GM12878 (cell line): ENCODE measurements at regions not wholly inside any gene's neighbourhood (a gene's known extent, or its start where the extent isn't known, plus 50 kb on each side); places are given as distances from the start of the nearest gene placed in this dataset.

Source experiments
- CHD2 ChIP-seq: IDR thresholded peaks from 2 replicates; pipeline ENCODE4 v1.6.1; 2011; ENCODE audit warnings: low read depth, low read length, improper control_type of control experiment, borderline replicate concordance
- CREB1 ChIP-seq: IDR thresholded peaks from 2 replicates; pipeline ENCODE4 v1.6.1; 2012; ENCODE audit warnings: low read depth, mild to moderate bottlenecking, inconsistent platforms
- ESRRA ChIP-seq: IDR thresholded peaks from 2 replicates; pipeline ENCODE4 v1.6.1; 2012; ENCODE audit warnings: mild to moderate bottlenecking, low read length, improper control_type of control experiment
- IKZF2 ChIP-seq, 2 experiments: fragments of 450-650 bp; IDR thresholded peaks; 2 replicates each; pipeline ENCODE4 v1.6.1; 2017; ENCODE audit warnings: mild to moderate bottlenecking in 2 of 2, moderate library complexity in 2 of 2
- PAX8 ChIP-seq: fragments of 450-650 bp; IDR thresholded peaks from 2 replicates; pipeline ENCODE4 v1.6.1; 2017; ENCODE audit warnings: mild to moderate bottlenecking, moderate library complexity
- RFX5 ChIP-seq: IDR thresholded peaks from 2 replicates; pipeline ENCODE4 v1.6.1; 2011; ENCODE audit warnings: low read depth, low read length, improper control_type of control experiment
- SMC3 ChIP-seq: IDR thresholded peaks from 2 replicates; pipeline ENCODE4 v1.6.1; 2011; ENCODE audit warnings: low read length, improper control_type of control experiment, borderline replicate concordance
- SPI1 ChIP-seq: IDR thresholded peaks from 2 replicates; pipeline ENCODE4 v1.6.1; 2011; ENCODE audit warnings: low read depth, mild to moderate bottlenecking, low read length, moderate library complexity, borderline replicate concordance; ENCODE audit not compliant: insufficient read depth
- TF ChIP-seq, protein P1 (sequence below), 3 experiments: IDR thresholded peaks in 2 of 3; conservative IDR thresholded peaks in 1 of 3; 2 replicates each; pipeline ENCODE4 v1.5.1; 2011; ENCODE audit warnings: low read depth in 3 of 3, low read length in 3 of 3, mild to moderate bottlenecking in 3 of 3, control low read depth in 2 of 3, moderate library complexity in 2 of 3, inconsistent platforms in 1 of 3, mixed read lengths in 1 of 3; ENCODE audit not compliant: control insufficient read depth in 2 of 3, insufficient read depth in 1 of 3; ENCODE audit errors: extremely low read depth in 1 of 3
- TF ChIP-seq, protein P2 (sequence below): fragments of 450-650 bp; IDR thresholded peaks from 2 replicates; pipeline ENCODE4 v1.6.1; 2017; ENCODE audit warnings: mild to moderate bottlenecking
- TF ChIP-seq, protein P3 (sequence below): IDR thresholded peaks from 2 replicates; pipeline ENCODE4 v1.6.1; 2012; ENCODE audit warnings: improper control_type of control experiment, low read depth, low read length; ENCODE audit not compliant: insufficient replicate concordance
- TF ChIP-seq, protein P4 (sequence below): fragments of 450-650 bp; IDR thresholded peaks from 2 replicates; pipeline ENCODE4 v1.6.1; 2014; ENCODE audit warnings: mild to moderate bottlenecking
- TF ChIP-seq, protein P5 (sequence below): fragments of 450-650 bp; formaldehyde crosslinking; IDR thresholded peaks from 2 replicates; pipeline ENCODE4 v1.4.0; 2022; ENCODE audit warnings: mild to moderate bottlenecking, moderate library complexity

DNA sequence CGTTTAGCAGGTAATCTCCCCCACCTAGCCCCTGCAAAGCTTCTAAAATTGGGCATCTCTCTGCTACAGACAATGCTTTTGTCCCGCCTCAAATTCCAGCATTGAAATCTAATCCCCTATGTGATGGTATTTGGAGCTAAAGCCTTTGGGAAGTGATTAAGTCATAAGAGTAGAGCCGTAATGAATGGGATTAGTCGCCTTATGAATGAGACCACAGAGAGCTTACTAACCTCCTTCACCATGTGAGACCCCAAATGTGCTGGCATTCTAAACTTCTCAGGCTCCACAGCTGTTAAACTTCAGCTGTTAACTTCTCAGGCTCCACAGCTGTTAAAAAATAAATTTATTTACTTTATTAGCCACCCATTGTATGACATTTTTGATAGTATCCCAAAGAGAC lies 374.2 kb upstream of the BCHE start:
- no peak for TF ChIP-seq SMC3
- TF ChIP-seq, protein P1, sequence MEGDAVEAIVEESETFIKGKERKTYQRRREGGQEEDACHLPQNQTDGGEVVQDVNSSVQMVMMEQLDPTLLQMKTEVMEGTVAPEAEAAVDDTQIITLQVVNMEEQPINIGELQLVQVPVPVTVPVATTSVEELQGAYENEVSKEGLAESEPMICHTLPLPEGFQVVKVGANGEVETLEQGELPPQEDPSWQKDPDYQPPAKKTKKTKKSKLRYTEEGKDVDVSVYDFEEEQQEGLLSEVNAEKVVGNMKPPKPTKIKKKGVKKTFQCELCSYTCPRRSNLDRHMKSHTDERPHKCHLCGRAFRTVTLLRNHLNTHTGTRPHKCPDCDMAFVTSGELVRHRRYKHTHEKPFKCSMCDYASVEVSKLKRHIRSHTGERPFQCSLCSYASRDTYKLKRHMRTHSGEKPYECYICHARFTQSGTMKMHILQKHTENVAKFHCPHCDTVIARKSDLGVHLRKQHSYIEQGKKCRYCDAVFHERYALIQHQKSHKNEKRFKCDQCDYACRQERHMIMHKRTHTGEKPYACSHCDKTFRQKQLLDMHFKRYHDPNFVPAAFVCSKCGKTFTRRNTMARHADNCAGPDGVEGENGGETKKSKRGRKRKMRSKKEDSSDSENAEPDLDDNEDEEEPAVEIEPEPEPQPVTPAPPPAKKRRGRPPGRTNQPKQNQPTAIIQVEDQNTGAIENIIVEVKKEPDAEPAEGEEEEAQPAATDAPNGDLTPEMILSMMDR (IDR thresholded peaks at IDR 0.05 in 2 of 3, conservative IDR thresholded peaks at IDR 0.05 in 1 of 3; ENCODE audit: control insufficient read depth in 2 of 3, extremely low read depth in 1 of 3, insufficient read depth in 1 of 3, low read depth in 3 of 3, low read length in 3 of 3) = no peak
- no peak for TF ChIP-seq ESRRA
- TF ChIP-seq, protein P2, sequence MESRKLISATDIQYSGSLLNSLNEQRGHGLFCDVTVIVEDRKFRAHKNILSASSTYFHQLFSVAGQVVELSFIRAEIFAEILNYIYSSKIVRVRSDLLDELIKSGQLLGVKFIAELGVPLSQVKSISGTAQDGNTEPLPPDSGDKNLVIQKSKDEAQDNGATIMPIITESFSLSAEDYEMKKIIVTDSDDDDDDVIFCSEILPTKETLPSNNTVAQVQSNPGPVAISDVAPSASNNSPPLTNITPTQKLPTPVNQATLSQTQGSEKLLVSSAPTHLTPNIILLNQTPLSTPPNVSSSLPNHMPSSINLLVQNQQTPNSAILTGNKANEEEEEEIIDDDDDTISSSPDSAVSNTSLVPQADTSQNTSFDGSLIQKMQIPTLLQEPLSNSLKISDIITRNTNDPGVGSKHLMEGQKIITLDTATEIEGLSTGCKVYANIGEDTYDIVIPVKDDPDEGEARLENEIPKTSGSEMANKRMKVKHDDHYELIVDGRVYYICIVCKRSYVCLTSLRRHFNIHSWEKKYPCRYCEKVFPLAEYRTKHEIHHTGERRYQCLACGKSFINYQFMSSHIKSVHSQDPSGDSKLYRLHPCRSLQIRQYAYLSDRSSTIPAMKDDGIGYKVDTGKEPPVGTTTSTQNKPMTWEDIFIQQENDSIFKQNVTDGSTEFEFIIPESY = no peak
- TF ChIP-seq, protein P3, sequence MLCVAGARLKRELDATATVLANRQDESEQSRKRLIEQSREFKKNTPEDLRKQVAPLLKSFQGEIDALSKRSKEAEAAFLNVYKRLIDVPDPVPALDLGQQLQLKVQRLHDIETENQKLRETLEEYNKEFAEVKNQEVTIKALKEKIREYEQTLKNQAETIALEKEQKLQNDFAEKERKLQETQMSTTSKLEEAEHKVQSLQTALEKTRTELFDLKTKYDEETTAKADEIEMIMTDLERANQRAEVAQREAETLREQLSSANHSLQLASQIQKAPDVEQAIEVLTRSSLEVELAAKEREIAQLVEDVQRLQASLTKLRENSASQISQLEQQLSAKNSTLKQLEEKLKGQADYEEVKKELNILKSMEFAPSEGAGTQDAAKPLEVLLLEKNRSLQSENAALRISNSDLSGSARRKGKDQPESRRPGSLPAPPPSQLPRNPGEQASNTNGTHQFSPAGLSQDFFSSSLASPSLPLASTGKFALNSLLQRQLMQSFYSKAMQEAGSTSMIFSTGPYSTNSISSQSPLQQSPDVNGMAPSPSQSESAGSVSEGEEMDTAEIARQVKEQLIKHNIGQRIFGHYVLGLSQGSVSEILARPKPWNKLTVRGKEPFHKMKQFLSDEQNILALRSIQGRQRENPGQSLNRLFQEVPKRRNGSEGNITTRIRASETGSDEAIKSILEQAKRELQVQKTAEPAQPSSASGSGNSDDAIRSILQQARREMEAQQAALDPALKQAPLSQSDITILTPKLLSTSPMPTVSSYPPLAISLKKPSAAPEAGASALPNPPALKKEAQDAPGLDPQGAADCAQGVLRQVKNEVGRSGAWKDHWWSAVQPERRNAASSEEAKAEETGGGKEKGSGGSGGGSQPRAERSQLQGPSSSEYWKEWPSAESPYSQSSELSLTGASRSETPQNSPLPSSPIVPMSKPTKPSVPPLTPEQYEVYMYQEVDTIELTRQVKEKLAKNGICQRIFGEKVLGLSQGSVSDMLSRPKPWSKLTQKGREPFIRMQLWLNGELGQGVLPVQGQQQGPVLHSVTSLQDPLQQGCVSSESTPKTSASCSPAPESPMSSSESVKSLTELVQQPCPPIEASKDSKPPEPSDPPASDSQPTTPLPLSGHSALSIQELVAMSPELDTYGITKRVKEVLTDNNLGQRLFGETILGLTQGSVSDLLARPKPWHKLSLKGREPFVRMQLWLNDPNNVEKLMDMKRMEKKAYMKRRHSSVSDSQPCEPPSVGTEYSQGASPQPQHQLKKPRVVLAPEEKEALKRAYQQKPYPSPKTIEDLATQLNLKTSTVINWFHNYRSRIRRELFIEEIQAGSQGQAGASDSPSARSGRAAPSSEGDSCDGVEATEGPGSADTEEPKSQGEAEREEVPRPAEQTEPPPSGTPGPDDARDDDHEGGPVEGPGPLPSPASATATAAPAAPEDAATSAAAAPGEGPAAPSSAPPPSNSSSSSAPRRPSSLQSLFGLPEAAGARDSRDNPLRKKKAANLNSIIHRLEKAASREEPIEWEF = no peak
- TF ChIP-seq RFX5 = no peak
- no peak for TF ChIP-seq IKZF2 (IDR thresholded peaks at IDR 0.05)
- no peak for TF ChIP-seq CHD2
- TF ChIP-seq, protein P4, sequence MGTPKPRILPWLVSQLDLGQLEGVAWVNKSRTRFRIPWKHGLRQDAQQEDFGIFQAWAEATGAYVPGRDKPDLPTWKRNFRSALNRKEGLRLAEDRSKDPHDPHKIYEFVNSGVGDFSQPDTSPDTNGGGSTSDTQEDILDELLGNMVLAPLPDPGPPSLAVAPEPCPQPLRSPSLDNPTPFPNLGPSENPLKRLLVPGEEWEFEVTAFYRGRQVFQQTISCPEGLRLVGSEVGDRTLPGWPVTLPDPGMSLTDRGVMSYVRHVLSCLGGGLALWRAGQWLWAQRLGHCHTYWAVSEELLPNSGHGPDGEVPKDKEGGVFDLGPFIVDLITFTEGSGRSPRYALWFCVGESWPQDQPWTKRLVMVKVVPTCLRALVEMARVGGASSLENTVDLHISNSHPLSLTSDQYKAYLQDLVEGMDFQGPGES = no peak
- no peak for TF ChIP-seq CREB1
- TF ChIP-seq SPI1 = no peak
- TF ChIP-seq, protein P5, sequence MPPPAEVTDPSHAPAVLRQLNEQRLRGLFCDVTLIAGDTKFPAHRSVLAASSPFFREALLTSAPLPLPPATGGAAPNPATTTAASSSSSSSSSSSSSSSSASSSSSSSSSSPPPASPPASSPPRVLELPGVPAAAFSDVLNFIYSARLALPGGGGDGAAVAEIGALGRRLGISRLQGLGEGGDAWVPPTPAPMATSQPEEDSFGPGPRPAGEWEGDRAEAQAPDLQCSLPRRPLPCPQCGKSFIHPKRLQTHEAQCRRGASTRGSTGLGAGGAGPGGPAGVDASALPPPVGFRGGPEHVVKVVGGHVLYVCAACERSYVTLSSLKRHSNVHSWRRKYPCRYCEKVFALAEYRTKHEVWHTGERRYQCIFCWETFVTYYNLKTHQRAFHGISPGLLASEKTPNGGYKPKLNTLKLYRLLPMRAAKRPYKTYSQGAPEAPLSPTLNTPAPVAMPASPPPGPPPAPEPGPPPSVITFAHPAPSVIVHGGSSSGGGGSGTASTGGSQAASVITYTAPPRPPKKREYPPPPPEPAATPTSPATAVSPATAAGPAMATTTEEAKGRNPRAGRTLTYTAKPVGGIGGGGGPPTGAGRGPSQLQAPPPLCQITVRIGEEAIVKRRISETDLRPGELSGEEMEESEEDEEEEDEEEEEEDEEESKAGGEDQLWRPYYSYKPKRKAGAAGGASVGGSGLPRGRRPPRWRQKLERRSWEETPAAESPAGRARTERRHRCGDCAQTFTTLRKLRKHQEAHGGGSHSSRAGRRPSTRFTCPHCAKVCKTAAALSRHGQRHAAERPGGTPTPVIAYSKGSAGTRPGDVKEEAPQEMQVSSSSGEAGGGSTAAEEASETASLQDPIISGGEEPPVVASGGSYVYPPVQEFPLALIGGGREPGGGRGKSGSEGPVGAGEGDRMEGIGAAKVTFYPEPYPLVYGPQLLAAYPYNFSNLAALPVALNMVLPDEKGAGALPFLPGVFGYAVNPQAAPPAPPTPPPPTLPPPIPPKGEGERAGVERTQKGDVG (CRISPR knock-in tag) = no peak
- TF ChIP-seq PAX8 = no peak
